GM19238 (cell line): ENCODE measurements at regions not wholly inside any gene's neighbourhood (a gene's known extent, or its start where the extent isn't known, plus 50 kb on each side); places are given as distances from the start of the nearest gene placed in this dataset.

Experiments
- DNase-seq: peaks from one replicate; pipeline ENCODE4 v3.0.0; 2011; ENCODE audit warnings: low spot score; ENCODE audit not compliant: insufficient read length

DNA sequence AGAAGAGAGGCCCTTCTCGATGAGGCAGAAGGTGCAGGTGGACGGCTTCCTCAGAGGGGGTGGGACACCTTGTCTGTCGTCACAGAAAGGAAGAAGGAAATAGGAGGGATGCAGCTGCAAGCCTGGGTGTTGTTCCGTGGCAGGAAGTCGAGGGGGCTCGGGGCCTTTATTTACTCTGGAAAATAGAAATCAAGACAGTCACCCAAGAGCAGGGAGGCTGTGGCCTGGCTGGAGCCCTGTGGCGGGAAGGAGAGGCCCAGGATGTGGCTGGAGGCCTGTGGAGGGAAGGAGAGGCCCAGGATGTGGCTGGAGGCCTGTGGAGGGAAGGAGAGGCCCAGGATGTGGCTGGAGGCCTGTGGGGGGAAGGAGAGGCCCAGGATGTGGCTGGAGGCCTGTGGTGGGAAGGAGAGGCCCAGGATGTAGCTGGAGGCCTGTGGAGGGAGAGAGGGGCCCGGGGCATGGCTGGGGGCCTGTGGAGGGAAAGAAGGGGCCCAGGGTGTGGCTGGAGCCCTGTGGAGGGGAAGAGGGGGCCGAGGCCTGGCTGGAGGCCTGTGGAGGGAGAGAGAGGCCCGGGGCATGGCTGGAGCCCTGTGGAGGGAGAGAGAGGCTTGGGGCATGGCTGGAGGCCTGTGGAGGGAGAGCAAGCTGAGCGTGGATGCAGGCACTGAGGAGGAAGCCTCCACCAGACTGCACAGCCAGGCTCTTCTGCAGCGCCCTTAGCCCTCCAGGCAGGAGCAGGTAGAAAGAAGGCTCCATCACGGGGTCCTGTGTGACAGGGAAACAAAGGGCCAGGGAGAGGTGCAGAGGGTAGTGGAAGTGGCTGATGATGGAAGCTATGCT, 97.3 kb upstream of the SFMBT2 start:
- DNase-seq, result no peak

- DNase-seq, result no peak
These were observed 95.7 kb upstream of the SFMBT2 start for GRCh38 chr10:7506571-7506970.

- DNase-seq, result no peak
These were observed 94.4 kb upstream of the SFMBT2 start for GRCh38 chr10:7505196-7505595.

DNA sequence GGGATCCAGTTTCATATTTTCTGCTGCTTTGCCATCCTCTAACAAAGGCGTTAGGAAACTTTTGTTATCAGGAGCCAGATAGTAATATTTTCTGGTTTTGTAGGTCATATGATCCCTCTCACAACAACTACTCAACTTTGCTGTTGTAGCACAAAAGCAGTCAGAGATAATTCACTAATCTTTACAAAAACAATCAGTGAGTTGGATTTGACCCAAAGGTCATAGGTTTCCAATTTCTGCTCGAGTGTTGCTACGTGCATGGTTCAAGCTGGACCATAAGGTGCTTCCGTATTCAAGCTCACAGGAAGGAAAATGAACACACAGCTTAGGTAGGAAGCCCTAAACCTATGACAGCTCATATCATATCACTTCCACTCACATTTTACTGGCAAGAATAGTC, 92.4 kb upstream of the SFMBT2 start:
- DNase-seq, result no peak

DNA sequence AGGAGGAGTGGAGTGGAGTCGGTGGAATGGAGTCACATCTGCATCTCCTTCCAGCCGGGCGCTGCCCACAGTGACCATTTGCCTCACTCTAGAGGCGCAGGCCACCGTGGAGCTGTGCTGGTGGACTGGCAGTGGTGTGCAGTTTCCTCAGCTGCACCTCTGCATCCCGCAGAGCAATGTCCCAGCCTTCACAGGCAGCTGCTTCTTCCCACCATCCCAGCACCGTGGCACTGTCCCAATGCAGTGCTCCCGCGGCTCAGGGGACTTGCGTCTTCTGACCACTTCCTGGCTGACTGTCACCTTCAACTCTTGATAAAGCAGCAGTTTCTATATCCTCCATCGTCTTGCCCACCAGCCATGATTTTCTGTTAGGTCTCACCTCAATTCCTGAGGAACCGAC, 90.3 kb upstream of the SFMBT2 start:
- no peak for DNase-seq

- DNase-seq, result no peak
These were observed 87.3 kb upstream of the SFMBT2 start for GRCh38 chr10:7498111-7498510.

GRCh38 chr10:7493996-7494395, 83.2 kb upstream of the SFMBT2 start:
- no peak for DNase-seq

GRCh38 chr10:7492660-7493046, 81.8 kb upstream of the SFMBT2 start:
- no peak for DNase-seq

GRCh38 chr10:7491949-7492659, 81.3 kb upstream of the SFMBT2 start:
- DNase-seq, result no peak

GRCh38 chr10:7491230-7491629, 80.4 kb upstream of the SFMBT2 start:
- no peak for DNase-seq

DNA sequence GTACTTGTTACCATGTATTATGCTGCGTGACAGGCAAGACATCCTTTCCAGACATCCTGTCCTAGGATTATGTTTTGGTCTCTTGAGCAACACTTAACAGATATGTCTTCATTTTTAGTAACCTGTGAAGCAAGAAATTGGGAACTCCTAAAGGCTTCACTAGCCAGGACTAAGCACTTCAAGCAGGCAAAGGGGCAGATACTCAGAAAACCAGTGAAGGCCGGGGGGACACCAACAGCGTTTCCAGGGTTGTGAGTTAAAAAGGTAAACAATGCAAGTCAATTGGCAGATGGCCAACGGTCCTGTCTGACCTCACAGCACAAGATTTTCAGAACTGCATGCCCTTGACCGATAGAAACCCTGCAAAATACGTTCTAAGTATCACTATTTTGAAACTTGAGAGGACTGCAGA, 77.6 kb upstream of the SFMBT2 start:
- DNase-seq, result no peak

DNA sequence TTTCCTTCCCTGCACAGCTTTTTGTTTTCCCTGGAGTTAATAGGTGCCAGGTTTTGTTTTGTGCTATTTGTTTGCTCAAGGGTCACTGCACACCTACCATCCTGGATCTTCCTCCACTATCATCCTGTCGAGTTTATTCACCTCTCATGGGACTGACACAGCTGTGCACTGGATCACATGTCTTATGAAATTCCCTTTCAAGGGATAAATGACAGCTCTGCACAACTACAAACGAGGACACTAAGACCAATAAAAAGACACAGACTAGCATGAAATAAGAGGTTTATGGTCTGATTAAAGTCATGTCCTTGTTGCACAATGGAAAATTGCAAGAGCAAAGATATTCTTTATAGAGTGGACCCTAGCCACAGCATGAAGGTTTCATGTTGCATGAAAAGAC, 76.7 kb upstream of the SFMBT2 start:
- no peak for DNase-seq

- DNase-seq, result no peak
These were observed 75.7 kb upstream of the SFMBT2 start for GRCh38 chr10:7486528-7486927.

DNA sequence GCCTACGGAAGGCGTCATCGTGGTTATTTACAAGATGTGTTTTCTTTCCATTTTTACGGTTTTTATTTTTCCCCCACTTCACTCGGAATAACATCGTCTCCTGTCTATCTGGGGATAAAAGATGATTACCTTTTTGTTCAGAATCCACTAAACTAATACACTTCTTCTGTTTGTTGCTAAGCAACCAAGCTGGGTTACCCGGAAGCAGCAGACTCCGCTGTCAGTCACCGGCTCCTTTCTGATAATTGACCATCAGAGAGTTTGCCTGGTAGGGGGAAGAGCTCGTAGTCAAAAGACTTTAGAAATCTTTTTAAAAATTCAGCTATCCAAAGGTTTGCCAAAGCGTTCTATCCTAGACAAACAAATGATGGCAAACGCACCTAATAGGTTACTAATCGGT, 75.0 kb upstream of the SFMBT2 start:
- DNase-seq, result no peak

- no peak for DNase-seq
These were observed 74.4 kb upstream of the SFMBT2 start for GRCh38 chr10:7485244-7485556.

DNA sequence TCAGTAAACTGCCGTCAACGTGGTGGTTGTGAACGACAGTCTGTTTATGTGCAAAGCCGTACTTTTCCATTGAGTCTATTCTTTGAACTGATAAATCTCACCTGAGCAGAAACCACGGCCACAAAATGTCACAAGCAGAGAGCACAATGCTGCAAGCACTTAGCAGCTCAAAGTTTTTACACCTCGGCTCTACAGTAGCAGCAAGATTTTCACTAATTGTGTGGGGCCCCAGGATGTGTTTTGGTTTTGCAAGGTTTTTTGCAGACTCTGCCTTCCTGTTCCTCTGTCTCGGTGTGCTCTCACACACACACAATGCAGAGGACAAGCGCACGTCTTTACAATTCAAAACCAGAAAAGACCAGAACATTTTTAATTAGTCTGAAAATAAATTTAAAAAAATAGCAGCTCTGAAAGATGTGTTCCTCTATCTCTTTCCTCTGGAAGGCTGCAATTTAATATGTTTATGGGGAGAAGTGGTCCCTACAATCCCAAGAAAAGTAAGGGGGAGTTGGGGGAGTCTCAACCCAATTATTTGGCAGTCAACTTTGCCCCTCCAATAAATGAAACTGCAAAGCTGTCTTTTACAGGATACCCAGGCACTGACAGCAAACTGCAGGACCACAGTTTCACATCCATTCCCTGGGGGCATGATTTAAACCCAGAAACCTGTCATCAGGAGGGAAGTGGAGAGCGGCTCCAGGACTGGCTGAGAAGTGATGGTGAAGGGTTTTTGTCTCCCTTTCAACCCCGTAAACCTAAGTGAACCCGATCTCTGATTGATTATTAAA, 73.8 kb upstream of the SFMBT2 start:
- DNase-seq, result no peak

DNA sequence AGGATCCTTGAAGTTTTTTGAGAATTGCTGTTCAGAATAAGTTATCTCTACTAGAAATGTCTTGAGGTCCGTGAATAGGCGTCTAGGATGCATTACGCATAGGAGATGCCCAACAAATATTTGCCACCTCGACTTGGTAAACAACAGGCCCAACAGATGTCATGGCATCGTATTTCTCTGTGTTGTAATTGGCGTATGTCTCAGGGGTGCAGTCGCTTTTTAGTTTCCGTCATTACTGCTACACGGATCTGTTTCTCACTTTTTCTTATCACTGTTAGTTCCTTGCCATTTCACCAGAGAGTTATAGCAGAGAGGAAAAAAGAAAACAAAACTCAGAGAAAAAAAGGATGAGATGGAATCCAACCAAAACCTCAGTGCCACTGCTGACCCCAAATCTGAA, 73.0 kb upstream of the SFMBT2 start:
- no peak for DNase-seq

GRCh38 chr10:7482992-7483391, 72.2 kb upstream of the SFMBT2 start:
- DNase-seq, result no peak

DNA sequence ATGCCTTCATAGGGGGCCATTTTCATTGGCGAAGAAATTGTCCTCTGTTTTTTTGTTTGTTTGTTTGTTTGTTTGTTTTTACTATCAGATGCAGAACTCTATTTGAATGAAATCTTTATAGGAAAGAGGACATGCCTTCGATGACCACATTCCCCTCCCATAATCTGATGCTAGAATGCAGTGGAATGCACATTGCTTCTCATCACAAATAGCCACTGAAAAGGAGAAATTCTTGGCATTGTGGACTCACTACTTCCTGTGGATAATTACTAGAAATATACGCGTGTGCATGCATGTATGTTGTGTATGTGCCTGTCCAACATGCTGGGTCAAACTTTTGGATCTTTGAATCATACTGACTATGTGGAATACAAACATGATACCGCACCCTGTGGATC, 70.5 kb upstream of the SFMBT2 start:
- no peak for DNase-seq

GRCh38 chr10:7480742-7481367, 70.0 kb upstream of the SFMBT2 start:
- no peak for DNase-seq

- DNase-seq, result no peak
These were observed 69.2 kb upstream of the SFMBT2 start for GRCh38 chr10:7479861-7480598.
